HG02610 (cell line): ENCODE measurements at regions not wholly inside any gene's neighbourhood (a gene's known extent, or its start where the extent isn't known, plus 50 kb on each side); places are given as distances from the start of the nearest gene placed in this dataset.

Source experiments
- ATAC-seq: cut with Tn5 transposase; IDR thresholded peaks from one replicate; pipeline ENCODE4 v1.9.1; 2021; ENCODE audit warnings: mild to moderate bottlenecking, moderate library complexity; ENCODE audit not compliant: unreplicated experiment

GRCh38 chr20:11076434-11077105, 402.8 kb upstream of the JAG1 start:
- no peak for ATAC-seq

GRCh38 chr20:11077226-11077625, 403.4 kb upstream of the JAG1 start:
- no peak for ATAC-seq

GRCh38 chr20:11080010-11080409, 406.2 kb upstream of the JAG1 start:
- no peak for ATAC-seq

GRCh38 chr20:11080781-11081377, 407.1 kb upstream of the JAG1 start:
- ATAC-seq, result no peak

GRCh38 chr20:11083841-11084240, 410.0 kb upstream of the JAG1 start:
- ATAC-seq, result no peak

GRCh38 chr20:11084508-11084907, 410.7 kb upstream of the JAG1 start:
- no peak for ATAC-seq

GRCh38 chr20:11086970-11087369, 413.2 kb upstream of the JAG1 start:
- ATAC-seq, result no peak

GRCh38 chr20:11090751-11091150, 417.0 kb upstream of the JAG1 start:
- ATAC-seq, result no peak

GRCh38 chr20:11091511-11091910, 417.7 kb upstream of the JAG1 start:
- ATAC-seq, result no peak

GRCh38 chr20:11092151-11092550, 418.4 kb upstream of the JAG1 start:
- no peak for ATAC-seq

- ATAC-seq, result no peak
Measured at GRCh38 chr20:11094196-11094595, 420.4 kb upstream of the JAG1 start.

- ATAC-seq, result no peak
Measured at GRCh38 chr20:11094711-11095110, 420.9 kb upstream of the JAG1 start.

GRCh38 chr20:11098888-11099287, 425.1 kb upstream of the JAG1 start:
- ATAC-seq, result no peak

- no peak for ATAC-seq
Measured at GRCh38 chr20:11101243-11101642, 427.4 kb upstream of the JAG1 start.

- ATAC-seq, result no peak
Measured at GRCh38 chr20:11101696-11102095, 427.9 kb upstream of the JAG1 start.

GRCh38 chr20:11103866-11104265, 430.1 kb upstream of the JAG1 start:
- no peak for ATAC-seq

- ATAC-seq, result no peak
Measured at GRCh38 chr20:11108102-11108810, 434.5 kb upstream of the JAG1 start.

GRCh38 chr20:11110535-11110934, 436.7 kb upstream of the JAG1 start:
- no peak for ATAC-seq

- no peak for ATAC-seq
Measured at GRCh38 chr20:11111191-11111590, 437.4 kb upstream of the JAG1 start.

GRCh38 chr20:11112832-11113231, 439.0 kb upstream of the JAG1 start:
- ATAC-seq, result no peak

- no peak for ATAC-seq
Measured at GRCh38 chr20:11114382-11114781, 440.6 kb upstream of the JAG1 start.

- ATAC-seq, result no peak
Measured at GRCh38 chr20:11117808-11118528, 444.2 kb upstream of the JAG1 start.
